NCI-H345 treated with DMSO at 0.1 percent for 48 hours (cell line): ENCODE measurements at regions not wholly inside any gene's neighbourhood (a gene's known extent, or its start where the extent isn't known, plus 50 kb on each side); places are given as distances from the start of the nearest gene placed in this dataset.

ENCODE experiments used
- DNase-seq: peaks from one replicate; lab custom pipeline; 2025; ENCODE audit not compliant: unreplicated experiment; lab: John Stamatoyannopoulos, UW

- DNase-seq = no peak
Observed at GRCh38 chr6:87938287-87938686, 109.4 kb upstream of the SPACA1 start.

GRCh38 chr6:87936065-87936464 lies 111.6 kb upstream of the SPACA1 start:
- no peak for DNase-seq

- no peak for DNase-seq
Observed at GRCh38 chr6:87935196-87935595, 112.4 kb upstream of the SPACA1 start.

- DNase-seq = no peak
Observed at GRCh38 chr6:87932361-87932760, 115.3 kb upstream of the SPACA1 start.

- peak; percentile 61 for DNase-seq
Observed at GRCh38 chr6:87929843-87930288, 117.8 kb upstream of the SPACA1 start.

GRCh38 chr6:87926687-87927086 lies 121.0 kb upstream of the SPACA1 start:
- no peak for DNase-seq

- DNase-seq = no peak
Observed at GRCh38 chr6:87926072-87926471, 121.6 kb upstream of the SPACA1 start.

GRCh38 chr6:87925373-87926060 lies 122.1 kb upstream of the SPACA1 start:
- DNase-seq = no peak

GRCh38 chr6:87923389-87924050 lies 124.1 kb upstream of the SPACA1 start:
- no peak for DNase-seq

- peak; percentile 43 for DNase-seq
Observed at GRCh38 chr6:87922947-87923330, 124.7 kb upstream of the SPACA1 start.

GRCh38 chr6:87922196-87922946 lies 125.3 kb upstream of the SPACA1 start:
- DNase-seq = no peak

- no peak for DNase-seq
Observed at GRCh38 chr6:87921034-87921433, 126.6 kb upstream of the SPACA1 start.

- no peak for DNase-seq
Observed at GRCh38 chr6:87920245-87920644, 127.4 kb upstream of the SPACA1 start.

GRCh38 chr6:87919416-87919815 lies 128.2 kb upstream of the SPACA1 start:
- no peak for DNase-seq

- no peak for DNase-seq
Observed at GRCh38 chr6:87919001-87919400, 128.6 kb upstream of the SPACA1 start.

- DNase-seq = no peak
Observed at GRCh38 chr6:87918461-87918941, 129.1 kb upstream of the SPACA1 start.

GRCh38 chr6:87917886-87918285 lies 129.8 kb upstream of the SPACA1 start:
- no peak for DNase-seq

GRCh38 chr6:87916446-87916845 lies 131.2 kb upstream of the SPACA1 start:
- no peak for DNase-seq

- DNase-seq = no peak
Observed at GRCh38 chr6:87914637-87915395, 132.8 kb upstream of the SPACA1 start.

- no peak for DNase-seq
Observed at GRCh38 chr6:87913974-87914373, 133.7 kb upstream of the SPACA1 start.

- no peak for DNase-seq
Observed at GRCh38 chr6:87912102-87912501, 135.5 kb upstream of the SPACA1 start.
